ENCODE measurements at regions not wholly inside any gene's neighbourhood (a gene's known extent, or its start where the extent isn't known, plus 50 kb on each side); places are given as distances from the start of the nearest gene placed in this dataset.

- DNase-seq (no peak), ATAC-seq (no peak)
- no peaks in the 10 kb centered on the region for H3K9me3 ChIP-seq
- peaks cover 0 to 3% (median 0%) of the 10 kb centered on the region in 3 donors for H3K27me3 ChIP-seq (ENCODE audit: insufficient read depth in 3 of 3, low read length in 2 of 3)
- no peak for TF ChIP-seq CTCF (IDR thresholded peaks at IDR 0.05)
- no peak overlapping the region for H3K27ac ChIP-seq
- no peak overlapping the region for H3K4me3 ChIP-seq
- WGBS, 3 donors = 82 to 94% (median 92%) methylated on average over 17 of the region's 17 CpGs
- H3K36me3 ChIP-seq (ENCODE audit: insufficient read depth in 1 of 2, low read depth in 1 of 2) = no peaks in the 10 kb centered on the region
- H3K4me1 ChIP-seq = no peaks in the 10 kb centered on the region
- intact Hi-C loops (cut with DNase I) = no loop called here
Observed at GRCh38 chr2:129911363-129912065, 68.0 kb upstream of the RAB6C start.

- Histone ChIP-seq H3K4me1 (no peaks in the 10 kb centered on the region), H3K36me3 (ENCODE audit: insufficient read depth in 1 of 2, low read depth in 1 of 2) (no peaks in the 10 kb centered on the region), H3K27ac (no peak overlapping the region), H3K9me3 (no peaks in the 10 kb centered on the region), H3K4me3 (no peak overlapping the region), H3K27me3 (ENCODE audit: insufficient read depth in 3 of 3, low read length in 2 of 3) (peaks cover 0 to 2% (median 0%) of the 10 kb centered on the region in 3 donors)
- TF ChIP-seq CTCF (IDR thresholded peaks at IDR 0.05) = no peak
- intact Hi-C loops (cut with DNase I) = no loop called here
- ATAC-seq (no peak), DNase-seq (no peak)
- 92 to 94% (median 92%) methylated on average over 24 of the region's 24 CpGs for WGBS, 3 donors
Observed at GRCh38 chr2:129912066-129912820, 67.2 kb upstream of the RAB6C start.

GRCh38 chr2:129912871-129913694, 66.4 kb upstream of the RAB6C start:
- H3K36me3 ChIP-seq (ENCODE audit: insufficient read depth in 1 of 2, low read depth in 1 of 2) = no peaks in the 10 kb centered on the region
- 72 to 83% (median 76%) methylated on average over 17 of the region's 17 CpGs for WGBS, 3 donors
- intact Hi-C loops (cut with DNase I) = no loop called here
- DNase-seq (no peak), ATAC-seq (no peak)
- H3K9me3 ChIP-seq = peaks cover 3% of the 10 kb centered on the region
- no peak for TF ChIP-seq CTCF (IDR thresholded peaks at IDR 0.05)
- H3K4me3 ChIP-seq = no peak overlapping the region
- H3K27me3 ChIP-seq (ENCODE audit: insufficient read depth in 3 of 3, low read length in 2 of 3) = no peaks in the 10 kb centered on the region
- H3K27ac ChIP-seq = no peak overlapping the region
- no peaks in the 10 kb centered on the region for H3K4me1 ChIP-seq

GRCh38 chr2:129913695-129914495, 65.6 kb upstream of the RAB6C start:
- TF ChIP-seq CTCF (IDR thresholded peaks at IDR 0.05) = no peak
- Histone ChIP-seq H3K4me3 (no peak overlapping the region), H3K27ac (no peak overlapping the region), H3K4me1 (no peaks in the 10 kb centered on the region), H3K36me3 (ENCODE audit: insufficient read depth in 1 of 2, low read depth in 1 of 2) (no peaks in the 10 kb centered on the region), H3K9me3 (peaks cover 10% of the 10 kb centered on the region), H3K27me3 (ENCODE audit: insufficient read depth in 3 of 3, low read length in 2 of 3) (no peaks in the 10 kb centered on the region)
- ATAC-seq = no peak
- DNase-seq = no peak
- WGBS, 3 donors = 68 to 77% (median 69%) methylated on average over 11 of the region's 11 CpGs
- intact Hi-C loops (cut with DNase I) = no loop called here

All from psoas muscle (tissue), 7 donors.